ENCODE measurements at regions not wholly inside any gene's neighbourhood (a gene's known extent, or its start where the extent isn't known, plus 50 kb on each side); places are given as distances from the start of the nearest gene placed in this dataset.

DNA sequence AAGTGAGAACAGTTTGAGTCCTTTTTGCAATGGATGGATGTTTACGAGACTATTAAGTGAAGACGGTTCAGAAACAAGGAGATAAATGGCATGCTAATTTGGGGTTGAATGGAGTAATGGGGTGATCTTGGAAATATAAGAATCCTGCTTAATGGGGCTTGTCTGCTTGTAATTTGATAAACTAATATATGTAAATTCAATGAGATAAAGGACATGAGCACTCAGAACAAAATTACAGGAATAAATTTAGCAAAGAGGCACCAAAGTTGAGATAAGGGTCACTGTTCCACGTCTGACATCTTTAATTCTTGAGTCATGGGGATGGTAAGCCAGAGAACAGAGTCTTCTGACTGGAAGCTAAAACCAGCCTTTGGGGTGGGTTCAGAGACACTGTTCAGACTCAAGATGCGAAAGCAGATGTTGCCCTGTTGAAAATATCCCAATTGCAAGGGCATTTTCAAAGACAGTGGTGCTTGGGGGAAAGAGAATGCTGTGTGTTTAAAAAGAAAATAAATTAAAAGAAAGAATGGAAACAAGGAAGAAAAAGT lies 67.8 kb upstream of the CHRNB4 start:
- no peak overlapping the region for H3K27ac Mint-ChIP-seq

More for the DNA sequence above, 67.8 kb upstream of the CHRNB4 start:
- no peak overlapping the region for H3K27ac ChIP-seq (ENCODE audit: low read depth)
- Mint-ChIP-seq H3K36me3 (ENCODE audit: low read depth) (peaks cover 13% of the 10 kb centered on the region), H3K27me3 (ENCODE audit: insufficient read depth, low read depth, poor library complexity) (peaks cover 14% of the 10 kb centered on the region), H3K4me1 (peaks cover 8% of the 10 kb centered on the region; the same call in 2 of the 3 replicates), H3K9me3 (peaks cover 26% of the 10 kb centered on the region), H3K4me3 (no peak overlapping the region)
- H3K36me3 ChIP-seq (ENCODE audit: insufficient read depth): no peaks in the 10 kb centered on the region
- H2AFZ ChIP-seq: peak overlapping the region; percentile 61; the same call in 1 of the 2 replicates
- TF ChIP-seq, protein P1, sequence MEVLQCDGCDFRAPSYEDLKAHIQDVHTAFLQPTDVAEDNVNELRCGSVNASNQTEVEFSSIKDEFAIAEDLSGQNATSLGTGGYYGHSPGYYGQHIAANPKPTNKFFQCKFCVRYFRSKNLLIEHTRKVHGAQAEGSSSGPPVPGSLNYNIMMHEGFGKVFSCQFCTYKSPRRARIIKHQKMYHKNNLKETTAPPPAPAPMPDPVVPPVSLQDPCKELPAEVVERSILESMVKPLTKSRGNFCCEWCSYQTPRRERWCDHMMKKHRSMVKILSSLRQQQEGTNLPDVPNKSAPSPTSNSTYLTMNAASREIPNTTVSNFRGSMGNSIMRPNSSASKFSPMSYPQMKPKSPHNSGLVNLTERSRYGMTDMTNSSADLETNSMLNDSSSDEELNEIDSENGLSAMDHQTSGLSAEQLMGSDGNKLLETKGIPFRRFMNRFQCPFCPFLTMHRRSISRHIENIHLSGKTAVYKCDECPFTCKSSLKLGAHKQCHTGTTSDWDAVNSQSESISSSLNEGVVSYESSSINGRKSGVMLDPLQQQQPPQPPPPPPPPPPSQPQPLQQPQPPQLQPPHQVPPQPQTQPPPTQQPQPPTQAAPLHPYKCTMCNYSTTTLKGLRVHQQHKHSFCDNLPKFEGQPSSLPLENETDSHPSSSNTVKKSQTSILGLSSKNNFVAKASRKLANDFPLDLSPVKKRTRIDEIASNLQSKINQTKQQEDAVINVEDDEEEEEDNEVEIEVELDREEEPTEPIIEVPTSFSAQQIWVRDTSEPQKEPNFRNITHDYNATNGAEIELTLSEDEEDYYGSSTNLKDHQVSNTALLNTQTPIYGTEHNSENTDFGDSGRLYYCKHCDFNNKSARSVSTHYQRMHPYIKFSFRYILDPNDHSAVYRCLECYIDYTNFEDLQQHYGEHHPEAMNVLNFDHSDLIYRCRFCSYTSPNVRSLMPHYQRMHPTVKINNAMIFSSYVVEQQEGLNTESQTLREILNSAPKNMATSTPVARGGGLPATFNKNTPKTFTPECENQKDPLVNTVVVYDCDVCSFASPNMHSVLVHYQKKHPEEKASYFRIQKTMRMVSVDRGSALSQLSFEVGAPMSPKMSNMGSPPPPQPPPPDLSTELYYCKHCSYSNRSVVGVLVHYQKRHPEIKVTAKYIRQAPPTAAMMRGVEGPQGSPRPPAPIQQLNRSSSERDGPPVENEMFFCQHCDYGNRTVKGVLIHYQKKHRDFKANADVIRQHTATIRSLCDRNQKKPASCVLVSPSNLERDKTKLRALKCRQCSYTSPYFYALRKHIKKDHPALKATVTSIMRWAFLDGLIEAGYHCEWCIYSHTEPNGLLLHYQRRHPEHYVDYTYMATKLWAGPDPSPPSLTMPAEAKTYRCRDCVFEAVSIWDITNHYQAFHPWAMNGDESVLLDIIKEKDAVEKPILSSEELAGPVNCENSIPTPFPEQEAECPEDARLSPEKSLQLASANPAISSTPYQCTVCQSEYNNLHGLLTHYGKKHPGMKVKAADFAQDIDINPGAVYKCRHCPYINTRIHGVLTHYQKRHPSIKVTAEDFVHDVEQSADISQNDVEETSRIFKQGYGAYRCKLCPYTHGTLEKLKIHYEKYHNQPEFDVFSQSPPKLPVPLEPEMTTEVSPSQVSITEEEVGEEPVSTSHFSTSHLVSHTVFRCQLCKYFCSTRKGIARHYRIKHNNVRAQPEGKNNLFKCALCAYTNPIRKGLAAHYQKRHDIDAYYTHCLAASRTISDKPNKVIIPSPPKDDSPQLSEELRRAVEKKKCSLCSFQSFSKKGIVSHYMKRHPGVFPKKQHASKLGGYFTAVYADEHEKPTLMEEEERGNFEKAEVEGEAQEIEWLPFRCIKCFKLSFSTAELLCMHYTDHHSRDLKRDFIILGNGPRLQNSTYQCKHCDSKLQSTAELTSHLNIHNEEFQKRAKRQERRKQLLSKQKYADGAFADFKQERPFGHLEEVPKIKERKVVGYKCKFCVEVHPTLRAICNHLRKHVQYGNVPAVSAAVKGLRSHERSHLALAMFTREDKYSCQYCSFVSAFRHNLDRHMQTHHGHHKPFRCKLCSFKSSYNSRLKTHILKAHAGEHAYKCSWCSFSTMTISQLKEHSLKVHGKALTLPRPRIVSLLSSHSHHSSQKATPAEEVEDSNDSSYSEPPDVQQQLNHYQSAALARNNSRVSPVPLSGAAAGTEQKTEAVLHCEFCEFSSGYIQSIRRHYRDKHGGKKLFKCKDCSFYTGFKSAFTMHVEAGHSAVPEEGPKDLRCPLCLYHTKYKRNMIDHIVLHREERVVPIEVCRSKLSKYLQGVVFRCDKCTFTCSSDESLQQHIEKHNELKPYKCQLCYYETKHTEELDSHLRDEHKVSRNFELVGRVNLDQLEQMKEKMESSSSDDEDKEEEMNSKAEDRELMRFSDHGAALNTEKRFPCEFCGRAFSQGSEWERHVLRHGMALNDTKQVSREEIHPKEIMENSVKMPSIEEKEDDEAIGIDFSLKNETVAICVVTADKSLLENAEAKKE (CRISPR knock-in tag; IDR thresholded peaks at IDR 0.05): no peak
- TF ChIP-seq ZNF331 (CRISPR knock-in tag; IDR thresholded peaks at IDR 0.05; ENCODE audit: low read depth) (no peak), JUNB (IDR thresholded peaks at IDR 0.05; ENCODE audit: unreplicated experiment) (no peak), EZH2phosphoT487 (IDR thresholded peaks at IDR 0.05; ENCODE audit: unreplicated experiment) (no peak), POLR2AphosphoS5 (IDR thresholded peaks at IDR 0.05; ENCODE audit: low read depth) (no peak), NANOG (IDR thresholded peaks at IDR 0.05; ENCODE audit: borderline replicate concordance) (no peak), STAT1 (IDR thresholded peaks at IDR 0.05; ENCODE audit: unreplicated experiment) (no peak), ETS1 (IDR thresholded peaks at IDR 0.05) (no peak), EZH2 (IDR thresholded peaks at IDR 0.05; ENCODE audit: low read depth, unreplicated experiment) (no peak), CREB1 (CRISPR knock-in tag; IDR thresholded peaks at IDR 0.05; ENCODE audit: low read depth) (no peak), ZNF114 (CRISPR knock-in tag; IDR thresholded peaks at IDR 0.05) (no peak)
- TF ChIP-seq, protein P2, sequence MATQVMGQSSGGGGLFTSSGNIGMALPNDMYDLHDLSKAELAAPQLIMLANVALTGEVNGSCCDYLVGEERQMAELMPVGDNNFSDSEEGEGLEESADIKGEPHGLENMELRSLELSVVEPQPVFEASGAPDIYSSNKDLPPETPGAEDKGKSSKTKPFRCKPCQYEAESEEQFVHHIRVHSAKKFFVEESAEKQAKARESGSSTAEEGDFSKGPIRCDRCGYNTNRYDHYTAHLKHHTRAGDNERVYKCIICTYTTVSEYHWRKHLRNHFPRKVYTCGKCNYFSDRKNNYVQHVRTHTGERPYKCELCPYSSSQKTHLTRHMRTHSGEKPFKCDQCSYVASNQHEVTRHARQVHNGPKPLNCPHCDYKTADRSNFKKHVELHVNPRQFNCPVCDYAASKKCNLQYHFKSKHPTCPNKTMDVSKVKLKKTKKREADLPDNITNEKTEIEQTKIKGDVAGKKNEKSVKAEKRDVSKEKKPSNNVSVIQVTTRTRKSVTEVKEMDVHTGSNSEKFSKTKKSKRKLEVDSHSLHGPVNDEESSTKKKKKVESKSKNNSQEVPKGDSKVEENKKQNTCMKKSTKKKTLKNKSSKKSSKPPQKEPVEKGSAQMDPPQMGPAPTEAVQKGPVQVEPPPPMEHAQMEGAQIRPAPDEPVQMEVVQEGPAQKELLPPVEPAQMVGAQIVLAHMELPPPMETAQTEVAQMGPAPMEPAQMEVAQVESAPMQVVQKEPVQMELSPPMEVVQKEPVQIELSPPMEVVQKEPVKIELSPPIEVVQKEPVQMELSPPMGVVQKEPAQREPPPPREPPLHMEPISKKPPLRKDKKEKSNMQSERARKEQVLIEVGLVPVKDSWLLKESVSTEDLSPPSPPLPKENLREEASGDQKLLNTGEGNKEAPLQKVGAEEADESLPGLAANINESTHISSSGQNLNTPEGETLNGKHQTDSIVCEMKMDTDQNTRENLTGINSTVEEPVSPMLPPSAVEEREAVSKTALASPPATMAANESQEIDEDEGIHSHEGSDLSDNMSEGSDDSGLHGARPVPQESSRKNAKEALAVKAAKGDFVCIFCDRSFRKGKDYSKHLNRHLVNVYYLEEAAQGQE (IDR thresholded peaks at IDR 0.05; ENCODE audit: unreplicated experiment): no peak
- TF ChIP-seq, protein P3, sequence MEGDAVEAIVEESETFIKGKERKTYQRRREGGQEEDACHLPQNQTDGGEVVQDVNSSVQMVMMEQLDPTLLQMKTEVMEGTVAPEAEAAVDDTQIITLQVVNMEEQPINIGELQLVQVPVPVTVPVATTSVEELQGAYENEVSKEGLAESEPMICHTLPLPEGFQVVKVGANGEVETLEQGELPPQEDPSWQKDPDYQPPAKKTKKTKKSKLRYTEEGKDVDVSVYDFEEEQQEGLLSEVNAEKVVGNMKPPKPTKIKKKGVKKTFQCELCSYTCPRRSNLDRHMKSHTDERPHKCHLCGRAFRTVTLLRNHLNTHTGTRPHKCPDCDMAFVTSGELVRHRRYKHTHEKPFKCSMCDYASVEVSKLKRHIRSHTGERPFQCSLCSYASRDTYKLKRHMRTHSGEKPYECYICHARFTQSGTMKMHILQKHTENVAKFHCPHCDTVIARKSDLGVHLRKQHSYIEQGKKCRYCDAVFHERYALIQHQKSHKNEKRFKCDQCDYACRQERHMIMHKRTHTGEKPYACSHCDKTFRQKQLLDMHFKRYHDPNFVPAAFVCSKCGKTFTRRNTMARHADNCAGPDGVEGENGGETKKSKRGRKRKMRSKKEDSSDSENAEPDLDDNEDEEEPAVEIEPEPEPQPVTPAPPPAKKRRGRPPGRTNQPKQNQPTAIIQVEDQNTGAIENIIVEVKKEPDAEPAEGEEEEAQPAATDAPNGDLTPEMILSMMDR (conservative IDR thresholded peaks at IDR 0.05; ENCODE audit: low read depth in 2 of 2): no peak
- no peaks in the 10 kb centered on the region for H3K79me2 ChIP-seq (replicated peaks; ENCODE audit: insufficient read depth)
- DNase-seq (ENCODE audit: low spot score) (no peak), ATAC-seq (no peak)
- no peak overlapping the region for H3K4me2 ChIP-seq
- H3F3A ChIP-seq (replicated peaks; ENCODE audit: low read depth): no peaks in the 10 kb centered on the region
- H3K27me3 ChIP-seq (ENCODE audit: insufficient read depth): no peaks in the 10 kb centered on the region
- no peaks in the 10 kb centered on the region for H3K9me2 ChIP-seq (ENCODE audit: insufficient read depth)
- H4K20me1 ChIP-seq (replicated peaks; ENCODE audit: insufficient read depth): no peaks in the 10 kb centered on the region
- no peaks in the 10 kb centered on the region for H3K4me1 ChIP-seq (ENCODE audit: insufficient read depth)
- no peak overlapping the region for H3K4me3 ChIP-seq

Data from GM23338 (cell line).